PC-3 (cell line): ENCODE measurements at regions not wholly inside any gene's neighbourhood (a gene's known extent, or its start where the extent isn't known, plus 50 kb on each side); places are given as distances from the start of the nearest gene placed in this dataset.

Experiments used
- ATAC-seq: fragments of 200-7000 bp; cut with Tn5 transposase; 2 replicates; pipeline ENCODE4 v1.9.1; 2020; ENCODE audit warnings: mild to moderate bottlenecking, moderate library complexity
- BruUV-seq: library from RNA; stranded (reverse); fragments of 400-500 nt; replicated peaks from 2 replicates; lab custom pipeline; 2021; lab: Mats Ljungman, UMichigan
- CTCF ChIA-PET: fragments of 300-600 bp; sonication (Branson Sonifier 250); formaldehyde crosslinking; loops from one replicate; lab custom pipeline; 2022; ENCODE audit warnings: antibody characterized with exemption; lab: Charles Lee
- POLR2A ChIA-PET: fragments of 300-600 bp; sonication (Branson Sonifier 250); formaldehyde crosslinking; loops from one replicate; lab custom pipeline; 2022; ENCODE audit warnings: antibody characterized with exemption; ENCODE audit not compliant: unreplicated experiment; lab: Charles Lee
- DNase-seq: peaks from one replicate; pipeline ENCODE4 v3.0.0-alpha.2; 2015
- H2AFZ ChIP-seq: fragments of 300-600 bp; sonication (generic); 2 replicates; pipeline ENCODE4 v1.6.0; 2016; ENCODE audit warnings: antibody characterized with exemption, low read length
- H3F3A ChIP-seq: fragments of 300-600 bp; sonication (generic); one replicate; pipeline ENCODE4 v1.6.0; 2017; ENCODE audit warnings: antibody characterized with exemption, low read length, control low read depth, mild to moderate bottlenecking; ENCODE audit not compliant: unreplicated experiment
- H3K27ac ChIP-seq: fragments of 300-600 bp; sonication (generic); 2 replicates; pipeline ENCODE4 v1.5.1; 2016; ENCODE audit warnings: mild to moderate bottlenecking, low read length
- H3K27me3 ChIP-seq: fragments of 300-600 bp; sonication (generic); 2 replicates; pipeline ENCODE4 v1.6.1; 2016; ENCODE audit warnings: low read length, mixed read lengths
- H3K36me3 ChIP-seq: fragments of 300-600 bp; sonication (generic); 2 replicates; pipeline ENCODE4 v1.6.1; 2016; ENCODE audit warnings: low read depth, mixed run types, low read length, mixed read lengths
- H3K4me1 ChIP-seq: fragments of 300-600 bp; sonication (generic); 2 replicates; pipeline ENCODE4 v1.5.1; 2016; ENCODE audit warnings: low read length; ENCODE audit not compliant: insufficient read depth
- H3K4me2 ChIP-seq: fragments of 300-600 bp; sonication (generic); 2 replicates; pipeline ENCODE4 v1.6.0; 2016; ENCODE audit warnings: low read length
- H3K4me3 ChIP-seq: fragments of 300-600 bp; sonication (generic); 2 replicates; pipeline ENCODE4 v1.5.1; 2016; ENCODE audit warnings: mild to moderate bottlenecking, low read length, mixed read lengths
- H3K79me2 ChIP-seq: fragments of 300-600 bp; sonication (generic); 2 replicates; pipeline ENCODE4 v1.6.1; 2017; ENCODE audit warnings: low read length, mixed read lengths
- H3K9ac ChIP-seq: fragments of 300-600 bp; sonication (generic); 2 replicates; pipeline ENCODE4 v1.6.0; 2016; ENCODE audit warnings: mild to moderate bottlenecking, low read length
- H3K9me2 ChIP-seq: fragments of 300-600 bp; sonication (generic); replicated peaks from 2 replicates; pipeline ENCODE4 v1.6.1; 2016; ENCODE audit warnings: mixed run types, low read length, mixed read lengths
- H3K9me3 ChIP-seq: fragments of 300-600 bp; sonication (generic); 2 replicates; pipeline ENCODE4 v1.6.1; 2016; ENCODE audit warnings: low read length, mixed read lengths
- H4K20me1 ChIP-seq: fragments of 300-600 bp; sonication (generic); 2 replicates; pipeline ENCODE4 v1.6.1; 2016; ENCODE audit warnings: low read length, mixed read lengths
- CTCF ChIP-seq: fragments of 300-600 bp; sonication (generic); conservative IDR thresholded peaks from 2 replicates; pipeline ENCODE4 v1.5.1; 2017; ENCODE audit warnings: antibody characterized with exemption, low read depth, mild to moderate bottlenecking, low read length
- EZH2 ChIP-seq: fragments of 300-600 bp; sonication (generic); IDR thresholded peaks from one replicate; pipeline ENCODE4 v1.6.1; 2017; ENCODE audit warnings: antibody characterized with exemption, mild to moderate bottlenecking, low read length; ENCODE audit not compliant: unreplicated experiment
- EZH2phosphoT487 ChIP-seq: fragments of 300-600 bp; sonication (generic); IDR thresholded peaks from 2 replicates; pipeline ENCODE4 v1.6.1; 2018; ENCODE audit warnings: mild to moderate bottlenecking, antibody characterized with exemption, low read length, borderline replicate concordance
- intact Hi-C: fragments of 100-400 bp; cut with micrococcal nuclease; formaldehyde crosslinking; loops from 2 replicates; pipeline ENCODE4 v1.9.0; 2023

- TF ChIP-seq EZH2phosphoT487 (no peak), EZH2 (no peak), CTCF (no peak)
- H3K27me3 ChIP-seq: no peaks in the 10 kb centered on the region
- BruUV-seq: no TSS peak
- H2AFZ ChIP-seq: no peak overlapping the region
- POLR2A ChIA-PET: no interaction called here
- H3K4me3 ChIP-seq: no peak overlapping the region
- H3K9me3 ChIP-seq: no peaks in the 10 kb centered on the region
- H3K27ac ChIP-seq: no peak overlapping the region
- H3K36me3 ChIP-seq: no peaks in the 10 kb centered on the region
- ATAC-seq (no peak), DNase-seq (no peak)
- no peak overlapping the region for H3K9ac ChIP-seq
- no peaks in the 10 kb centered on the region for H3K79me2 ChIP-seq
- no peaks in the 10 kb centered on the region for H4K20me1 ChIP-seq
- intact Hi-C loops: no loop called here
- CTCF ChIA-PET: no interaction called here
- H3K9me2 ChIP-seq: no peaks in the 10 kb centered on the region
- no peaks in the 10 kb centered on the region for H3K4me1 ChIP-seq
- H3K4me2 ChIP-seq: no peak overlapping the region
- H3F3A ChIP-seq: no peaks in the 10 kb centered on the region
Measured at GRCh38 chr4:164068392-164068791, 573.9 kb downstream of the TMA16 start.

GRCh38 chr4:164070625-164071024 lies 576.1 kb downstream of the TMA16 start:
- ChIA-PET CTCF (no interaction called here), POLR2A (no interaction called here)
- Histone ChIP-seq H3K9me3 (no peaks in the 10 kb centered on the region), H4K20me1 (no peaks in the 10 kb centered on the region), H3K4me1 (no peaks in the 10 kb centered on the region), H2AFZ (no peak overlapping the region), H3K79me2 (no peaks in the 10 kb centered on the region), H3K9ac (no peak overlapping the region), H3K27me3 (no peaks in the 10 kb centered on the region), H3K9me2 (no peaks in the 10 kb centered on the region), H3F3A (no peaks in the 10 kb centered on the region), H3K4me2 (no peak overlapping the region), H3K4me3 (no peak overlapping the region), H3K36me3 (no peaks in the 10 kb centered on the region), H3K27ac (no peak overlapping the region)
- no TSS peak for BruUV-seq
- intact Hi-C loops: no loop called here
- TF ChIP-seq EZH2phosphoT487 (no peak), CTCF (no peak), EZH2 (no peak)
- ATAC-seq: no peak
- no peak for DNase-seq

GRCh38 chr4:164081371-164081770 lies 586.9 kb downstream of the TMA16 start:
- no peak for DNase-seq
- no peaks in the 10 kb centered on the region for H4K20me1 ChIP-seq
- ChIA-PET POLR2A (no interaction called here), CTCF (no interaction called here)
- TF ChIP-seq CTCF (no peak), EZH2phosphoT487 (no peak), EZH2 (no peak)
- no peak overlapping the region for H3K27ac ChIP-seq
- no peaks in the 10 kb centered on the region for H3K36me3 ChIP-seq
- no peaks in the 10 kb centered on the region for H3K79me2 ChIP-seq
- intact Hi-C loops: no loop called here
- H3K4me3 ChIP-seq: no peak overlapping the region
- H3K9me3 ChIP-seq: no peaks in the 10 kb centered on the region
- no TSS peak for BruUV-seq
- no peak overlapping the region for H3K9ac ChIP-seq
- no peak overlapping the region for H3K4me2 ChIP-seq
- ATAC-seq: no peak
- H3K9me2 ChIP-seq: no peaks in the 10 kb centered on the region
- H3F3A ChIP-seq: no peaks in the 10 kb centered on the region
- H3K4me1 ChIP-seq: no peaks in the 10 kb centered on the region
- H2AFZ ChIP-seq: no peak overlapping the region
- no peaks in the 10 kb centered on the region for H3K27me3 ChIP-seq
